K562 (cell line): ENCODE measurements at regions not wholly inside any gene's neighbourhood (a gene's known extent, or its start where the extent isn't known, plus 50 kb on each side); places are given as distances from the start of the nearest gene placed in this dataset.

ENCODE experiments used
- ATAC-seq: fragments of 200-7000 bp; cut with Tn5 transposase; 3 replicates; pipeline ENCODE4 v1.9.1; 2020; ENCODE audit warnings: moderate library complexity
- BruUV-seq: library from RNA; stranded (reverse); fragments of 400-500 nt; replicated peaks from 2 replicates; lab custom pipeline; 2021; lab: Mats Ljungman, UMichigan
- CTCF ChIA-PET: fragments of 300-600 bp; formaldehyde crosslinking; extraction: SDS; loops from one replicate; lab custom pipeline; 2021; ENCODE audit warnings: low intra/inter-chr PET ratio; lab: Yijun Ruan, JAX
- POLR2A ChIA-PET: fragments of 300-600, 350-650 bp; sonication (Branson Sonifier 250); formaldehyde crosslinking; extraction: SDS; loops from one replicate; lab custom pipeline; 2021; ENCODE audit warnings: antibody characterized with exemption, inconsistent platforms; lab: Yijun Ruan, JAX
- DNase-seq, 4 experiments: peaks; one replicate each; pipeline versions ENCODE4 v3.0.0 to v3.0.0-alpha.2; 2011 to 2018; ENCODE audit warnings: low spot score in 3 of 4, mixed read lengths in 3 of 4; ENCODE audit errors: extremely low read depth in 1 of 4
- FAIRE-seq: peaks from 2 replicates; lab custom pipeline; 2011; peaks lifted over from hg19 to GRCh38; lab: Jason Lieb, UNC
- H2AFZ ChIP-seq: 2 replicates; pipeline ENCODE4 v1.6.0; 2011; ENCODE audit warnings: low read depth, low read length, control low read depth, inconsistent platforms
- H3K27ac ChIP-seq: fragments of 200-600 bp; 3 replicates; pipeline ENCODE4 v1.8.0; 2011; ENCODE audit warnings: low read depth, mild to moderate bottlenecking, control low read depth, inconsistent platforms, low read length, moderate library complexity, mixed read lengths; ENCODE audit errors: extremely low read depth
- H3K27me3 ChIP-seq, 2 experiments: fragments of 300-600 bp in 1 of 2; 2 replicates in 1 of 2; 3 replicates in 1 of 2; pipeline versions ENCODE4 v1.6.0 to v1.8.0; 2011; ENCODE audit warnings: inconsistent platforms in 2 of 2, low read length in 2 of 2, mild to moderate bottlenecking in 1 of 2, mixed read lengths in 1 of 2, moderate library complexity in 1 of 2; ENCODE audit not compliant: control insufficient read depth in 2 of 2, insufficient read depth in 2 of 2
- H3K36me3 ChIP-seq: fragments of 300-600 bp; 3 replicates; pipeline ENCODE4 v1.8.0; 2011; ENCODE audit warnings: mild to moderate bottlenecking, low read length, inconsistent platforms; ENCODE audit not compliant: control insufficient read depth, insufficient read depth
- H3K4me1 ChIP-seq, 2 experiments: fragments of 200-600 bp in 1 of 2; replicated peaks in 1 of 2; 2 replicates in 1 of 2; 3 replicates in 1 of 2; pipeline versions ENCODE4 v1.5.1 to v1.8.0; 2011; ENCODE audit warnings: inconsistent platforms in 2 of 2, low read length in 2 of 2, mild to moderate bottlenecking in 1 of 2, mixed read lengths in 1 of 2, moderate library complexity in 1 of 2; ENCODE audit not compliant: control insufficient read depth in 2 of 2, insufficient read depth in 2 of 2
- H3K4me2 ChIP-seq: 2 replicates; pipeline ENCODE4 v1.6.1; 2011; ENCODE audit warnings: low read length, control low read depth, inconsistent platforms, mixed read lengths; ENCODE audit not compliant: insufficient read depth
- H3K4me3 ChIP-seq: fragments of 200-600 bp; sonication (generic), shearing (Covaris generic); 2 replicates; pipeline ENCODE4 v1.5.1; 2016; ENCODE audit warnings: control low read depth, inconsistent platforms
- H3K79me2 ChIP-seq: fragments of 200-600 bp; 3 replicates; pipeline ENCODE4 v1.8.0; 2011; ENCODE audit warnings: low read length, inconsistent platforms; ENCODE audit not compliant: control insufficient read depth, insufficient read depth
- H3K9ac ChIP-seq, 2 experiments: 2 replicates each; pipeline versions ENCODE4 v1.6.0 to v1.6.1; 2011; ENCODE audit warnings: low read depth in 2 of 2, low read length in 2 of 2, control low read depth in 1 of 2, inconsistent platforms in 1 of 2, mild to moderate bottlenecking in 1 of 2, mixed read lengths in 1 of 2; ENCODE audit not compliant: insufficient read depth in 1 of 2
- H3K9me1 ChIP-seq: one replicate; pipeline ENCODE4 v1.6.0; 2011; ENCODE audit warnings: inconsistent platforms, mild to moderate bottlenecking, low read length, moderate library complexity; ENCODE audit not compliant: control insufficient read depth, insufficient read depth
- H3K9me3 ChIP-seq: replicated peaks from 2 replicates; pipeline ENCODE4 v1.5.1; 2011; ENCODE audit warnings: low read depth, low read length, inconsistent platforms; ENCODE audit not compliant: control insufficient read depth, insufficient read depth
- H4K20me1 ChIP-seq: replicated peaks from 2 replicates; pipeline ENCODE4 v1.6.1; 2011; ENCODE audit warnings: low read length, inconsistent platforms, mixed read lengths; ENCODE audit not compliant: control insufficient read depth, insufficient read depth
- EWSR1 ChIP-seq: fragments of 450-650 bp; IDR thresholded peaks from 2 replicates; pipeline ENCODE4 v1.6.1; 2018; ENCODE audit warnings: borderline replicate concordance, mild to moderate bottlenecking, low read depth, moderate library complexity; ENCODE audit not compliant: partially characterized antibody
- RBM25 ChIP-seq: fragments of 200-400 bp; formaldehyde crosslinking; IDR thresholded peaks from 2 replicates; pipeline ENCODE4 v1.6.1; 2018; ENCODE audit warnings: low read length, low read depth, moderate library complexity; ENCODE audit not compliant: severe bottlenecking
- SRSF7 ChIP-seq: fragments of 200-400 bp; formaldehyde crosslinking; optimal IDR thresholded peaks from 2 replicates; pipeline ENCODE3; 2017; ENCODE audit warnings: mild to moderate bottlenecking, low read depth, low read length
- ZBTB11 ChIP-seq, 3 experiments: fragments of 200-800 bp in 1 of 3; fragments of 250-450 bp in 1 of 3; fragments of 450-650 bp in 1 of 3; sonication (Bioruptor Pico) in 1 of 3; sonication (Bioruptor generic) in 1 of 3; formaldehyde crosslinking in 1 of 3; IDR thresholded peaks; 2 replicates each; pipeline versions ENCODE4 v1.6.1 to v1.8.0; 2016 to 2022; ENCODE audit warnings: mild to moderate bottlenecking in 2 of 3, missing genetic modification characterization in 2 of 3, missing compliant biosample characterization in 1 of 3, moderate library complexity in 1 of 3
- WGBS: fragments of 100-300 bp; shearing (Covaris generic); methylation state at CpG from one replicate; pipeline ENCODE4 v1.1.6; 2016; ENCODE audit warnings: low coverage, mixed read lengths; ENCODE audit not compliant: insufficient coverage; ENCODE audit errors: missing lambda C conversion rate; 5-methylcytosine and 5-hydroxymethylcytosine counted together
- in situ Hi-C: fragments of 300-500 bp; cut with MboI; formaldehyde crosslinking; loops from 4 replicates; pipeline ENCODE4 v1.15.0; 2018; ENCODE audit warnings: inconsistent platforms, mixed read lengths
- intact Hi-C: fragments of 100-400 bp; cut with micrococcal nuclease; formaldehyde crosslinking; loops from 2 replicates; pipeline ENCODE4 v1.14.2; 2022

- Histone ChIP-seq H3K4me1 (peaks cover 12 to 37% of the 10 kb centered on the region in 2 experiments), H3K9ac (no peak overlapping the region), H3K9me3 (no peaks in the 10 kb centered on the region), H3K9me1 (no peaks in the 10 kb centered on the region), H3K4me2 (no peak overlapping the region), H4K20me1 (no peaks in the 10 kb centered on the region), H3K27ac (no peak overlapping the region), H3K79me2 (no peaks in the 10 kb centered on the region), H3K27me3 (no peaks in the 10 kb centered on the region), H2AFZ (no peak overlapping the region), H3K36me3 (no peaks in the 10 kb centered on the region), H3K4me3 (no peak overlapping the region)
- POLR2A ChIA-PET, result interaction anchor here (1.0 kb wide), 1 partner anchor 33 kb away, joined by 3 read pairs; no protein-coding TSS in a partner anchor
- no peak for FAIRE-seq
- DNase-seq, result no peak
- in situ Hi-C loops, result no loop called here
- no TSS peak for BruUV-seq
- intact Hi-C loops, result no loop called here
- TF ChIP-seq SRSF7 (no peak), RBM25 (peak; percentile 19), ZBTB11 (CRISPR knock-in tag; IDR thresholded peaks at IDR 0.05) (peak in 1 of 3 experiments; percentile 93; a peak in 2 of 6 replicates), EWSR1 (peak; percentile 70)
- CTCF ChIA-PET, result no interaction called here
- ATAC-seq, result no peak
- WGBS, result 74% methylated on average over 17 of the region's 17 CpGs
Measured at GRCh38 chr20:53681352-53682212, 87.9 kb upstream of the ZNF217 start.
